GM23338 (cell line): ENCODE measurements at regions not wholly inside any gene's neighbourhood (a gene's known extent, or its start where the extent isn't known, plus 50 kb on each side); places are given as distances from the start of the nearest gene placed in this dataset.

ENCODE experiments used
- ATAC-seq: fragments of 200-7000 bp; cut with Tn5 transposase; 3 replicates; pipeline ENCODE4 v1.9.1; 2020
- DNase-seq: peaks from one replicate; pipeline ENCODE4 v3.0.0-alpha.2; 2015; ENCODE audit warnings: low spot score
- H2AFZ ChIP-seq: fragments of 200-600 bp; sonication (generic); 2 replicates; pipeline ENCODE4 v1.8.0; 2016; ENCODE audit warnings: antibody characterized with exemption, mild to moderate bottlenecking, moderate library complexity
- H3F3A ChIP-seq: fragments of 200-600 bp; sonication (generic); replicated peaks from 2 replicates; pipeline ENCODE4 v1.8.0; 2017; ENCODE audit warnings: antibody characterized with exemption, mixed run types, low read depth
- H3K27ac ChIP-seq: fragments of 200-600 bp; sonication (generic); 2 replicates; pipeline ENCODE4 v1.6.1; 2016; ENCODE audit warnings: low read depth
- H3K27me3 ChIP-seq: fragments of 200-600 bp; sonication (generic); 2 replicates; pipeline ENCODE4 v1.8.0; 2016; ENCODE audit warnings: mild to moderate bottlenecking, mixed run types, moderate library complexity; ENCODE audit not compliant: insufficient read depth
- H3K36me3 ChIP-seq: fragments of 200-600 bp; sonication (generic); 2 replicates; pipeline ENCODE4 v1.8.0; 2016; ENCODE audit warnings: mild to moderate bottlenecking; ENCODE audit not compliant: insufficient read depth
- H3K4me1 ChIP-seq: fragments of 200-600 bp; sonication (generic); 2 replicates; pipeline ENCODE4 v1.8.0; 2016; ENCODE audit warnings: mild to moderate bottlenecking, moderate library complexity; ENCODE audit not compliant: insufficient read depth
- H3K4me2 ChIP-seq: fragments of 200-600 bp; sonication (generic); 2 replicates; pipeline ENCODE4 v1.7.1; 2017; ENCODE audit warnings: mixed run types
- H3K4me3 ChIP-seq: fragments of 200-600 bp; sonication (generic); 2 replicates; pipeline ENCODE4 v1.6.1; 2016; ENCODE audit warnings: mixed run types
- H3K79me2 ChIP-seq: fragments of 200-600 bp; sonication (generic); replicated peaks from 2 replicates; pipeline ENCODE4 v1.8.0; 2017; ENCODE audit warnings: mild to moderate bottlenecking; ENCODE audit not compliant: insufficient read depth
- H3K9me2 ChIP-seq: fragments of 200-600 bp; sonication (generic); 2 replicates; pipeline ENCODE4 v1.8.0; 2017; ENCODE audit not compliant: insufficient read depth
- H4K20me1 ChIP-seq: fragments of 200-600 bp; sonication (generic); replicated peaks from 2 replicates; pipeline ENCODE4 v1.8.0; 2017; ENCODE audit warnings: mild to moderate bottlenecking; ENCODE audit not compliant: insufficient read depth
- H3K27ac Mint-ChIP-seq: 2 replicates; pipeline ENCODE4 v1.8.0; 2020; ENCODE audit warnings: inconsistent platforms, mild to moderate bottlenecking, moderate library complexity, mixed read lengths
- H3K27me3 Mint-ChIP-seq: 3 replicates; pipeline ENCODE4 v1.8.0; 2022; ENCODE audit warnings: low read depth, mild to moderate bottlenecking, moderate library complexity, mixed read lengths, inconsistent platforms; ENCODE audit not compliant: insufficient read depth, poor library complexity
- H3K36me3 Mint-ChIP-seq: 3 replicates; pipeline ENCODE4 v1.8.0; 2021; ENCODE audit warnings: low read depth, mild to moderate bottlenecking, inconsistent platforms, moderate library complexity, mixed read lengths
- H3K4me1 Mint-ChIP-seq: 3 replicates; pipeline ENCODE4 v1.8.0; 2020; ENCODE audit warnings: mild to moderate bottlenecking, inconsistent platforms, mixed read lengths
- H3K4me3 Mint-ChIP-seq: 3 replicates; pipeline ENCODE4 v1.8.0; 2021; ENCODE audit warnings: moderate library complexity, mild to moderate bottlenecking, inconsistent platforms, mixed read lengths
- H3K9me3 Mint-ChIP-seq: 3 replicates; pipeline ENCODE4 v1.8.0; 2020; ENCODE audit warnings: moderate library complexity, mild to moderate bottlenecking, inconsistent platforms, mixed read lengths
- CREB1 ChIP-seq: fragments of 250-450 bp; sonication (Bioruptor Pico); IDR thresholded peaks from 2 replicates; pipeline ENCODE4 v1.5.0; 2020; ENCODE audit warnings: low read depth, mild to moderate bottlenecking, moderate library complexity
- EZH2phosphoT487 ChIP-seq: fragments of 200-600 bp; sonication (generic); IDR thresholded peaks from one replicate; pipeline ENCODE4 v1.8.1; 2018; ENCODE audit warnings: antibody characterized with exemption; ENCODE audit not compliant: unreplicated experiment
- JUNB ChIP-seq: IDR thresholded peaks from one replicate; pipeline ENCODE4 v1.6.1; 2016; ENCODE audit warnings: antibody characterized with exemption; ENCODE audit not compliant: unreplicated experiment
- NANOG ChIP-seq: IDR thresholded peaks from 2 replicates; pipeline ENCODE4 v1.6.1; 2016; ENCODE audit warnings: antibody characterized with exemption, borderline replicate concordance
- POLR2AphosphoS5 ChIP-seq: IDR thresholded peaks from 2 replicates; pipeline ENCODE4 v1.6.1; 2016; ENCODE audit warnings: antibody characterized with exemption, low read depth
- STAT1 ChIP-seq: IDR thresholded peaks from one replicate; pipeline ENCODE4 v1.6.1; 2016; ENCODE audit warnings: antibody characterized with exemption; ENCODE audit not compliant: unreplicated experiment
- TF ChIP-seq, protein P1 (sequence below): fragments of 250-450 bp; sonication (Bioruptor Pico); IDR thresholded peaks from 2 replicates; pipeline ENCODE4 v1.5.0; 2020; ENCODE audit warnings: mild to moderate bottlenecking, moderate library complexity
- TF ChIP-seq, protein P2 (sequence below), 2 experiments: fragments of 200-600 bp in 1 of 2; sonication (generic) in 1 of 2; conservative IDR thresholded peaks; 2 replicates each; pipeline versions ENCODE4 v1.5.1 to v1.6.1; 2016 to 2017; ENCODE audit warnings: antibody characterized with exemption in 2 of 2, low read depth in 2 of 2, mild to moderate bottlenecking in 2 of 2, moderate library complexity in 1 of 2

DNA sequence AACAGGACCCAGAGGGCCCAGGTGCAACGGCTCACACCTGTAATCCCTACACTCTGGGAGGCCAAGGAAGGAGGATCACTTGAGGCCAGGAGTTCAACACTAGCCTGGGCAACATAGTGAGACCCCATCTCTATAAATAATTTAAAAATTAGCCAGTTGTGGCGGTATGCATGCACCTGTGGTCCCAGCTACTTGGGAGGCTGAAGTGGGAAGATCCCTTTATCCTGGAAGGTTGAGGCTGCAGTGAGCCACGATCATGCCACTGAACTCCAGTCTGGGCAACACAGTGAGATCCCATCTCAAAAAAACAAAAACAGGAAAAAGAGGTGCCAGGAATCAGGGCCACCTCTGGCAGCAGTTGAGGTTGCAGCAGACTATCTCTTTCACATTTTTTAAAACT, 85.7 kb upstream of the NUDT7 start (continued):
- TF ChIP-seq EZH2phosphoT487 = no peak
- TF ChIP-seq, protein P1, sequence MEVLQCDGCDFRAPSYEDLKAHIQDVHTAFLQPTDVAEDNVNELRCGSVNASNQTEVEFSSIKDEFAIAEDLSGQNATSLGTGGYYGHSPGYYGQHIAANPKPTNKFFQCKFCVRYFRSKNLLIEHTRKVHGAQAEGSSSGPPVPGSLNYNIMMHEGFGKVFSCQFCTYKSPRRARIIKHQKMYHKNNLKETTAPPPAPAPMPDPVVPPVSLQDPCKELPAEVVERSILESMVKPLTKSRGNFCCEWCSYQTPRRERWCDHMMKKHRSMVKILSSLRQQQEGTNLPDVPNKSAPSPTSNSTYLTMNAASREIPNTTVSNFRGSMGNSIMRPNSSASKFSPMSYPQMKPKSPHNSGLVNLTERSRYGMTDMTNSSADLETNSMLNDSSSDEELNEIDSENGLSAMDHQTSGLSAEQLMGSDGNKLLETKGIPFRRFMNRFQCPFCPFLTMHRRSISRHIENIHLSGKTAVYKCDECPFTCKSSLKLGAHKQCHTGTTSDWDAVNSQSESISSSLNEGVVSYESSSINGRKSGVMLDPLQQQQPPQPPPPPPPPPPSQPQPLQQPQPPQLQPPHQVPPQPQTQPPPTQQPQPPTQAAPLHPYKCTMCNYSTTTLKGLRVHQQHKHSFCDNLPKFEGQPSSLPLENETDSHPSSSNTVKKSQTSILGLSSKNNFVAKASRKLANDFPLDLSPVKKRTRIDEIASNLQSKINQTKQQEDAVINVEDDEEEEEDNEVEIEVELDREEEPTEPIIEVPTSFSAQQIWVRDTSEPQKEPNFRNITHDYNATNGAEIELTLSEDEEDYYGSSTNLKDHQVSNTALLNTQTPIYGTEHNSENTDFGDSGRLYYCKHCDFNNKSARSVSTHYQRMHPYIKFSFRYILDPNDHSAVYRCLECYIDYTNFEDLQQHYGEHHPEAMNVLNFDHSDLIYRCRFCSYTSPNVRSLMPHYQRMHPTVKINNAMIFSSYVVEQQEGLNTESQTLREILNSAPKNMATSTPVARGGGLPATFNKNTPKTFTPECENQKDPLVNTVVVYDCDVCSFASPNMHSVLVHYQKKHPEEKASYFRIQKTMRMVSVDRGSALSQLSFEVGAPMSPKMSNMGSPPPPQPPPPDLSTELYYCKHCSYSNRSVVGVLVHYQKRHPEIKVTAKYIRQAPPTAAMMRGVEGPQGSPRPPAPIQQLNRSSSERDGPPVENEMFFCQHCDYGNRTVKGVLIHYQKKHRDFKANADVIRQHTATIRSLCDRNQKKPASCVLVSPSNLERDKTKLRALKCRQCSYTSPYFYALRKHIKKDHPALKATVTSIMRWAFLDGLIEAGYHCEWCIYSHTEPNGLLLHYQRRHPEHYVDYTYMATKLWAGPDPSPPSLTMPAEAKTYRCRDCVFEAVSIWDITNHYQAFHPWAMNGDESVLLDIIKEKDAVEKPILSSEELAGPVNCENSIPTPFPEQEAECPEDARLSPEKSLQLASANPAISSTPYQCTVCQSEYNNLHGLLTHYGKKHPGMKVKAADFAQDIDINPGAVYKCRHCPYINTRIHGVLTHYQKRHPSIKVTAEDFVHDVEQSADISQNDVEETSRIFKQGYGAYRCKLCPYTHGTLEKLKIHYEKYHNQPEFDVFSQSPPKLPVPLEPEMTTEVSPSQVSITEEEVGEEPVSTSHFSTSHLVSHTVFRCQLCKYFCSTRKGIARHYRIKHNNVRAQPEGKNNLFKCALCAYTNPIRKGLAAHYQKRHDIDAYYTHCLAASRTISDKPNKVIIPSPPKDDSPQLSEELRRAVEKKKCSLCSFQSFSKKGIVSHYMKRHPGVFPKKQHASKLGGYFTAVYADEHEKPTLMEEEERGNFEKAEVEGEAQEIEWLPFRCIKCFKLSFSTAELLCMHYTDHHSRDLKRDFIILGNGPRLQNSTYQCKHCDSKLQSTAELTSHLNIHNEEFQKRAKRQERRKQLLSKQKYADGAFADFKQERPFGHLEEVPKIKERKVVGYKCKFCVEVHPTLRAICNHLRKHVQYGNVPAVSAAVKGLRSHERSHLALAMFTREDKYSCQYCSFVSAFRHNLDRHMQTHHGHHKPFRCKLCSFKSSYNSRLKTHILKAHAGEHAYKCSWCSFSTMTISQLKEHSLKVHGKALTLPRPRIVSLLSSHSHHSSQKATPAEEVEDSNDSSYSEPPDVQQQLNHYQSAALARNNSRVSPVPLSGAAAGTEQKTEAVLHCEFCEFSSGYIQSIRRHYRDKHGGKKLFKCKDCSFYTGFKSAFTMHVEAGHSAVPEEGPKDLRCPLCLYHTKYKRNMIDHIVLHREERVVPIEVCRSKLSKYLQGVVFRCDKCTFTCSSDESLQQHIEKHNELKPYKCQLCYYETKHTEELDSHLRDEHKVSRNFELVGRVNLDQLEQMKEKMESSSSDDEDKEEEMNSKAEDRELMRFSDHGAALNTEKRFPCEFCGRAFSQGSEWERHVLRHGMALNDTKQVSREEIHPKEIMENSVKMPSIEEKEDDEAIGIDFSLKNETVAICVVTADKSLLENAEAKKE (CRISPR knock-in tag) = no peak
- TF ChIP-seq CREB1 = no peak

DNA sequence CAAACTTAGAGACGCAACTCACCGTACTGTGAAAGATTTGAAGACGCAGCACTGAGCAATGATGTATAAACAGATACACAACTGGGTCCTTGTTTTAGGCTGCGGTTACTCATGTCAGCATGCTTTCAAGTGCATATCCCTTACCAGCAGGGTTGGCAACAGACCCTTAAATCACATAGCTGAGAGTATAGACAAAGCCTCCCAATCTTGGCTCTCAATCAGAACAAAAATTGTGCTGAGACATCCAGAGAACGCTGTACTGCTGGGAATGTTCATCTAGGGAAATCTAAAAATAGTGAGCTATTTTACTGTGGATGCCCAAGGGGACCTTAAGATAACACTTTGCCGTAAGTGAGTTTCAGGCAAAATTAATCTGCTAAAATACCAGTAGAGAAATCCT, 84.4 kb upstream of the NUDT7 start:
- H2AFZ ChIP-seq = no peak overlapping the region
- no peaks in the 10 kb centered on the region for H3K36me3 Mint-ChIP-seq
- H3K4me1 ChIP-seq = no peaks in the 10 kb centered on the region
- no peak overlapping the region for H3K4me2 ChIP-seq
- no peaks in the 10 kb centered on the region; the same call in 2 of the 3 replicates for H3K9me3 Mint-ChIP-seq
- no peaks in the 10 kb centered on the region for H3F3A ChIP-seq
- H3K27ac ChIP-seq = no peak overlapping the region
- H3K4me1 Mint-ChIP-seq = no peaks in the 10 kb centered on the region
- H3K36me3 ChIP-seq = no peaks in the 10 kb centered on the region
- no peaks in the 10 kb centered on the region for H3K27me3 ChIP-seq
- H3K4me3 ChIP-seq = no peak overlapping the region
- no peaks in the 10 kb centered on the region for H3K9me2 ChIP-seq
- no peaks in the 10 kb centered on the region for H3K27me3 Mint-ChIP-seq
- DNase-seq (no peak), ATAC-seq (no peak)
- H3K27ac Mint-ChIP-seq = no peak overlapping the region
- no peaks in the 10 kb centered on the region for H4K20me1 ChIP-seq
- H3K4me3 Mint-ChIP-seq = no peak overlapping the region
- H3K79me2 ChIP-seq = no peaks in the 10 kb centered on the region
- TF ChIP-seq, protein P1 (CRISPR knock-in tag) = no peak
- TF ChIP-seq, protein P2, sequence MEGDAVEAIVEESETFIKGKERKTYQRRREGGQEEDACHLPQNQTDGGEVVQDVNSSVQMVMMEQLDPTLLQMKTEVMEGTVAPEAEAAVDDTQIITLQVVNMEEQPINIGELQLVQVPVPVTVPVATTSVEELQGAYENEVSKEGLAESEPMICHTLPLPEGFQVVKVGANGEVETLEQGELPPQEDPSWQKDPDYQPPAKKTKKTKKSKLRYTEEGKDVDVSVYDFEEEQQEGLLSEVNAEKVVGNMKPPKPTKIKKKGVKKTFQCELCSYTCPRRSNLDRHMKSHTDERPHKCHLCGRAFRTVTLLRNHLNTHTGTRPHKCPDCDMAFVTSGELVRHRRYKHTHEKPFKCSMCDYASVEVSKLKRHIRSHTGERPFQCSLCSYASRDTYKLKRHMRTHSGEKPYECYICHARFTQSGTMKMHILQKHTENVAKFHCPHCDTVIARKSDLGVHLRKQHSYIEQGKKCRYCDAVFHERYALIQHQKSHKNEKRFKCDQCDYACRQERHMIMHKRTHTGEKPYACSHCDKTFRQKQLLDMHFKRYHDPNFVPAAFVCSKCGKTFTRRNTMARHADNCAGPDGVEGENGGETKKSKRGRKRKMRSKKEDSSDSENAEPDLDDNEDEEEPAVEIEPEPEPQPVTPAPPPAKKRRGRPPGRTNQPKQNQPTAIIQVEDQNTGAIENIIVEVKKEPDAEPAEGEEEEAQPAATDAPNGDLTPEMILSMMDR (conservative IDR thresholded peaks at IDR 0.05; ENCODE audit: low read depth in 2 of 2) = no peak
- TF ChIP-seq POLR2AphosphoS5 = no peak
- TF ChIP-seq JUNB = no peak
- TF ChIP-seq NANOG = no peak
- TF ChIP-seq STAT1 = no peak
